ENCODE measurements at regions not wholly inside any gene's neighbourhood (a gene's known extent, or its start where the extent isn't known, plus 50 kb on each side); places are given as distances from the start of the nearest gene placed in this dataset.
A peak's percentile ranks its signal among the peaks of the same experiment; 100 is the strongest.
"Not testable (repeated sequence)": the region's sequence is repeated elsewhere in the genome, so short reads cannot be mapped to it uniquely, and the experiment has no call there.

GRCh38 chr12:131251336-131252101 lies 297.8 kb downstream of the ADGRD1 start:
- 0 to 69% (median 62%) methylated on average over 1 to 8 of the region's 16 CpGs; no CpG with 5 or more reads in 5 of the 10 experiments for WGBS, 10 experiments
- Histone ChIP-seq H3K4me3 (no peak overlapping the region), H3K27ac (no peak overlapping the region), H3K4me1 (replicated peaks in 1 of 2) (peaks cover 10 to 15% of the 10 kb centered on the region in 2 donors)
- in situ Hi-C loops (cut with MboI; ENCODE audit: low pct_unique_long_range_greater_than_20kb in 2 of 9, low sequenced_read_pairs in 9 of 9, unreplicated experiment in 9 of 9) = no loop called here
- ATAC-seq (replicated peaks in 6 of 8) = peak in 1 of 8 experiments; percentile 61

GRCh38 chr12:131253376-131254026 lies 299.8 kb downstream of the ADGRD1 start:
- in situ Hi-C loops (cut with MboI; ENCODE audit: low pct_unique_long_range_greater_than_20kb in 2 of 9, low sequenced_read_pairs in 9 of 9, unreplicated experiment in 9 of 9) = no loop called here
- H3K27ac ChIP-seq = no peak overlapping the region
- ATAC-seq (replicated peaks in 6 of 8) = no peak
- peaks cover 6 to 12% of the 10 kb centered on the region in 2 donors for H3K4me1 ChIP-seq (replicated peaks in 1 of 2)
- WGBS, 10 experiments = 17 to 85% (median 55%) methylated on average over 1 to 6 of the region's 6 CpGs; no CpG with 5 or more reads in 1 of the 10 experiments
- H3K4me3 ChIP-seq = no peak overlapping the region

- in situ Hi-C loops (cut with MboI; ENCODE audit: low pct_unique_long_range_greater_than_20kb in 2 of 9, low sequenced_read_pairs in 9 of 9, unreplicated experiment in 9 of 9) = no loop called here
- WGBS, 10 experiments = 60 to 100% (median 100%) methylated on average over 1 of the region's 2 CpGs; no CpG with 5 or more reads in 7 of the 10 experiments
- ATAC-seq (replicated peaks in 6 of 8) = no peak
- H3K4me3 ChIP-seq = no peak overlapping the region
- peaks cover 9 to 14% of the 10 kb centered on the region in 2 donors for H3K4me1 ChIP-seq (replicated peaks in 1 of 2)
- H3K27ac ChIP-seq = no peak overlapping the region
These were observed 300.7 kb downstream of the ADGRD1 start for GRCh38 chr12:131254374-131254773.

GRCh38 chr12:131258398-131258797 lies 304.7 kb downstream of the ADGRD1 start:
- peak in 5 of 8 experiments; percentile 68 to 92 (median 89) for ATAC-seq (replicated peaks in 6 of 8)
- peaks cover 11 to 14% of the 10 kb centered on the region in 2 donors for H3K4me1 ChIP-seq (replicated peaks in 1 of 2)
- WGBS, 10 experiments = 0 to 83% (median 40%) methylated on average over 1 to 2 of the region's 8 CpGs; no CpG with 5 or more reads in 3 of the 10 experiments
- H3K27ac ChIP-seq = no peak overlapping the region
- in situ Hi-C loops (cut with MboI; ENCODE audit: low pct_unique_long_range_greater_than_20kb in 2 of 9, low sequenced_read_pairs in 9 of 9, unreplicated experiment in 9 of 9) = no loop called here
- H3K4me3 ChIP-seq = no peak overlapping the region

GRCh38 chr12:131260251-131260905 lies 306.7 kb downstream of the ADGRD1 start:
- Histone ChIP-seq H3K4me1 (replicated peaks in 1 of 2) (peaks cover 11 to 14% of the 10 kb centered on the region in 2 donors), H3K4me3 (no peak overlapping the region), H3K27ac (no peak overlapping the region)
- in situ Hi-C loops (cut with MboI; ENCODE audit: low pct_unique_long_range_greater_than_20kb in 2 of 9, low sequenced_read_pairs in 9 of 9, unreplicated experiment in 9 of 9) = no loop called here
- peak in 2 of 8 experiments; percentile 8 to 17 for ATAC-seq (replicated peaks in 6 of 8)
- WGBS, 10 experiments = 75 to 100% (median 91%) methylated on average over 1 to 6 of the region's 16 CpGs; no CpG with 5 or more reads in 5 of the 10 experiments

- in situ Hi-C loops (cut with MboI; ENCODE audit: low pct_unique_long_range_greater_than_20kb in 2 of 9, low sequenced_read_pairs in 9 of 9, unreplicated experiment in 9 of 9) = no loop called here
- ATAC-seq (replicated peaks in 6 of 8) = peak in 6 of 8 experiments; percentile 38 to 75 (median 66)
- H3K4me3 ChIP-seq = no peak overlapping the region
- peak overlapping the region in 1 of 2 donors; percentile 45 for H3K27ac ChIP-seq
- peaks cover 11 to 14% of the 10 kb centered on the region in 2 donors for H3K4me1 ChIP-seq (replicated peaks in 1 of 2)
- 0 to 80% (median 80%) methylated on average over 1 to 4 of the region's 6 CpGs; no CpG with 5 or more reads in 5 of the 10 experiments for WGBS, 10 experiments
These were observed 307.2 kb downstream of the ADGRD1 start for GRCh38 chr12:131260954-131261353.

- ATAC-seq (replicated peaks in 6 of 8) = no peak
These were observed 308.2 kb downstream of the ADGRD1 start for GRCh38 chr12:131261906-131262305.

GRCh38 chr12:131263626-131264025 lies 309.9 kb downstream of the ADGRD1 start:
- Histone ChIP-seq H3K4me1 (replicated peaks in 1 of 2) (peaks cover 16 to 18% of the 10 kb centered on the region in 2 donors), H3K27ac (no peak overlapping the region), H3K4me3 (no peak overlapping the region)
- in situ Hi-C loops (cut with MboI; ENCODE audit: low pct_unique_long_range_greater_than_20kb in 2 of 9, low sequenced_read_pairs in 9 of 9, unreplicated experiment in 9 of 9) = no loop called here
- WGBS, 10 experiments = 63 to 93% (median 82%) methylated on average over 3 to 10 of the region's 10 CpGs; no CpG with 5 or more reads in 3 of the 10 experiments
- no peak for ATAC-seq (replicated peaks in 6 of 8)

More at GRCh38 chr12:131261906-131262305, 308.2 kb downstream of the ADGRD1 start:
- in situ Hi-C loops (cut with MboI; ENCODE audit: low pct_unique_long_range_greater_than_20kb in 2 of 9, low sequenced_read_pairs in 9 of 9, unreplicated experiment in 9 of 9) = no loop called here
- 0 to 100% (median 81%) methylated on average over 2 to 6 of the region's 17 CpGs; no CpG with 5 or more reads in 7 of the 10 experiments for WGBS, 10 experiments
- Histone ChIP-seq H3K4me1 (replicated peaks in 1 of 2) (peaks cover 12 to 18% of the 10 kb centered on the region in 2 donors), H3K4me3 (no peak overlapping the region), H3K27ac (no peak overlapping the region)

GRCh38 chr12:131264635-131265034 lies 310.9 kb downstream of the ADGRD1 start:
- in situ Hi-C loops (cut with MboI; ENCODE audit: low pct_unique_long_range_greater_than_20kb in 2 of 9, low sequenced_read_pairs in 9 of 9, unreplicated experiment in 9 of 9) = no loop called here
- WGBS, 10 experiments = 37 to 89% (median 80%) methylated on average over 1 to 7 of the region's 10 CpGs; no CpG with 5 or more reads in 5 of the 10 experiments
- Histone ChIP-seq H3K4me1 (replicated peaks in 1 of 2) (peaks cover 14 to 16% of the 10 kb centered on the region in 2 donors), H3K4me3 (no peak overlapping the region), H3K27ac (no peak overlapping the region)
- peak in 1 of 8 experiments; percentile 40 for ATAC-seq (replicated peaks in 6 of 8)

GRCh38 chr12:131266591-131267467 lies 313.1 kb downstream of the ADGRD1 start:
- H3K4me3 ChIP-seq = no peak overlapping the region
- in situ Hi-C loops (cut with MboI; ENCODE audit: low pct_unique_long_range_greater_than_20kb in 2 of 9, low sequenced_read_pairs in 9 of 9, unreplicated experiment in 9 of 9) = no loop called here
- no peak overlapping the region for H3K27ac ChIP-seq
- H3K4me1 ChIP-seq (replicated peaks in 1 of 2) = peaks cover 10 to 14% of the 10 kb centered on the region in 2 donors
- peak in 1 of 8 experiments; percentile 7 for ATAC-seq (replicated peaks in 6 of 8)
- WGBS, 10 experiments = 45 to 100% (median 85%) methylated on average over 1 to 16 of the region's 19 CpGs

- WGBS, 10 experiments = 20 to 100% methylated on average over 1 of the region's 3 CpGs; no CpG with 5 or more reads in 8 of the 10 experiments
- Histone ChIP-seq H3K4me1 (replicated peaks in 1 of 2) (peaks cover 15 to 19% of the 10 kb centered on the region in 2 donors), H3K4me3 (no peak overlapping the region), H3K27ac (peak overlapping the region in 1 of 2 donors; percentile 37)
- in situ Hi-C loops (cut with MboI; ENCODE audit: low pct_unique_long_range_greater_than_20kb in 2 of 9, low sequenced_read_pairs in 9 of 9, unreplicated experiment in 9 of 9) = no loop called here
- ATAC-seq (replicated peaks in 6 of 8) = no peak
These were observed 313.9 kb downstream of the ADGRD1 start for GRCh38 chr12:131267576-131267975.

- 0 to 79% methylated on average over 2 to 3 of the region's 7 CpGs; no CpG with 5 or more reads in 8 of the 10 experiments for WGBS, 10 experiments
- in situ Hi-C loops (cut with MboI; ENCODE audit: low pct_unique_long_range_greater_than_20kb in 2 of 9, low sequenced_read_pairs in 9 of 9, unreplicated experiment in 9 of 9); H3K4me3 ChIP-seq; H3K27ac ChIP-seq: not testable (repeated sequence)
- ATAC-seq (replicated peaks in 6 of 8) = peak; percentile 54 to 93 (median 74)
- peaks cover 20 to 21% of the 10 kb centered on the region in 2 donors for H3K4me1 ChIP-seq (replicated peaks in 1 of 2)
These were observed 314.4 kb downstream of the ADGRD1 start for GRCh38 chr12:131268123-131268522.
